Loucy (cell line): ENCODE measurements at regions not wholly inside any gene's neighbourhood (a gene's known extent, or its start where the extent isn't known, plus 50 kb on each side); places are given as distances from the start of the nearest gene placed in this dataset.

Experiments
- CTCF ChIP-seq: fragments of 200-600 bp; sonication (generic); conservative IDR thresholded peaks from 2 replicates; pipeline ENCODE4 v1.5.1; 2014; ENCODE audit warnings: mild to moderate bottlenecking, antibody characterized with exemption, low read length
- EZH2phosphoT487 ChIP-seq: fragments of 200-600 bp; IDR thresholded peaks from 2 replicates; pipeline ENCODE4 v1.6.1; 2018; ENCODE audit warnings: antibody characterized with exemption, mild to moderate bottlenecking, moderate library complexity, borderline replicate concordance

GRCh38 chr7:112987171-112987570 lies 99.5 kb downstream of the GPR85 start:
- TF ChIP-seq CTCF = no peak
- no peak for TF ChIP-seq EZH2phosphoT487
